GM12878 (cell line): ENCODE measurements at regions not wholly inside any gene's neighbourhood (a gene's known extent, or its start where the extent isn't known, plus 50 kb on each side); places are given as distances from the start of the nearest gene placed in this dataset.

Experiments used
- ATAC-seq: fragments of 200-7000 bp; cut with Tn5 transposase; 3 replicates; pipeline ENCODE4 v1.9.1; 2020; ENCODE audit warnings: mild to moderate bottlenecking, moderate library complexity
- BruUV-seq: library from RNA; stranded (reverse); fragments of 400-500 nt; replicated peaks from 2 replicates; lab custom pipeline; 2021; lab: Mats Ljungman, UMichigan
- CTCF ChIA-PET: fragments of 300-600 bp; sonication (Branson Sonifier 250); formaldehyde crosslinking; extraction: SDS; loops from one replicate; lab custom pipeline; 2021; ENCODE audit warnings: inconsistent platforms; lab: Yijun Ruan, JAX
- POLR2A ChIA-PET: fragments of 350-600 bp; formaldehyde crosslinking; extraction: SDS; loops from one replicate; lab custom pipeline; 2021; ENCODE audit warnings: inconsistent platforms; lab: Charles Lee
- RAD21 ChIA-PET: fragments of 300-600 bp; sonication (Branson Sonifier 250); formaldehyde crosslinking; loops from one replicate; lab custom pipeline; 2023; ENCODE audit warnings: antibody characterized with exemption; ENCODE audit not compliant: unreplicated experiment; lab: Charles Lee
- SMC1A ChIA-PET: fragments of 300-600 bp; sonication (Branson Sonifier 250); formaldehyde crosslinking; loops from one replicate; lab custom pipeline; 2023; ENCODE audit not compliant: unreplicated experiment, uncharacterized antibody; lab: Charles Lee
- DNase-seq: peaks from one replicate; pipeline ENCODE4 v3.0.0-alpha.2; 2011; ENCODE audit warnings: low read depth, low spot score
- FAIRE-seq: peaks from 3 replicates; lab custom pipeline; 2011; peaks lifted over from hg19 to GRCh38; lab: Jason Lieb, UNC
- H2AFZ ChIP-seq: 2 replicates; pipeline ENCODE4 v1.6.0; 2011; ENCODE audit warnings: low read depth, low read length, control low read depth; ENCODE audit not compliant: control insufficient read depth
- H3K27ac ChIP-seq: 2 replicates; pipeline ENCODE4 v1.5.1; 2011; ENCODE audit warnings: control low read depth; ENCODE audit not compliant: control insufficient read depth, insufficient read depth
- H3K27me3 ChIP-seq, 2 experiments: replicated peaks in 1 of 2; 2 replicates each; pipeline versions ENCODE4 v1.6.0 to v1.6.1; 2011; ENCODE audit warnings: low read length in 1 of 2; ENCODE audit not compliant: control insufficient read depth in 2 of 2, insufficient read depth in 2 of 2
- H3K36me3 ChIP-seq, 2 experiments: 2 replicates each; pipeline ENCODE4 v1.5.1; 2011; ENCODE audit warnings: low read length in 1 of 2; ENCODE audit not compliant: control insufficient read depth in 2 of 2, insufficient read depth in 2 of 2
- H3K4me1 ChIP-seq: 2 replicates; pipeline ENCODE4 v1.6.1; 2011; ENCODE audit warnings: mild to moderate bottlenecking, low read length, moderate library complexity, mixed read lengths; ENCODE audit not compliant: control insufficient read depth, insufficient read depth
- H3K4me2 ChIP-seq: 2 replicates; pipeline ENCODE4 v1.6.0; 2011; ENCODE audit warnings: control low read depth; ENCODE audit not compliant: control insufficient read depth, insufficient read depth
- H3K4me3 ChIP-seq: fragments of 200-600 bp; sonication (generic); 2 replicates; pipeline ENCODE4 v1.5.1; 2016
- H3K79me2 ChIP-seq: 2 replicates; pipeline ENCODE4 v1.6.0; 2011; ENCODE audit warnings: low read length; ENCODE audit not compliant: control insufficient read depth, insufficient read depth
- H3K9ac ChIP-seq: 2 replicates; pipeline ENCODE4 v1.8.0; 2011; ENCODE audit warnings: low read length, control low read depth, mixed read lengths; ENCODE audit not compliant: control insufficient read depth, insufficient read depth
- H3K9me3 ChIP-seq: replicated peaks from 3 replicates; pipeline ENCODE4 v1.5.1; 2011; ENCODE audit warnings: mild to moderate bottlenecking, low read length; ENCODE audit not compliant: control insufficient read depth, insufficient read depth
- H4K20me1 ChIP-seq: 2 replicates; pipeline ENCODE4 v1.6.0; 2011; ENCODE audit not compliant: control insufficient read depth, insufficient read depth
- BACH1 ChIP-seq: fragments of 450-650 bp; IDR thresholded peaks from 2 replicates; pipeline ENCODE4 v1.6.1; 2017; ENCODE audit warnings: mild to moderate bottlenecking, borderline replicate concordance
- BCL11A ChIP-seq: IDR thresholded peaks from 2 replicates; pipeline ENCODE4 v1.6.1; 2011; ENCODE audit warnings: low read depth, low read length
- EED ChIP-seq: sonication (generic); IDR thresholded peaks from 2 replicates; pipeline ENCODE4 v1.6.1; 2016; ENCODE audit warnings: antibody characterized with exemption, low read depth
- FOXM1 ChIP-seq: IDR thresholded peaks from 2 replicates; pipeline ENCODE4 v1.6.1; 2012; ENCODE audit warnings: low read depth, mild to moderate bottlenecking, inconsistent platforms, low read length, moderate library complexity
- GABPA ChIP-seq: IDR thresholded peaks from 2 replicates; pipeline ENCODE4 v1.6.1; 2014; ENCODE audit warnings: antibody characterized with exemption, low read depth, mild to moderate bottlenecking, inconsistent platforms
- IRF5 ChIP-seq: fragments of 450-650 bp; IDR thresholded peaks from 2 replicates; pipeline ENCODE4 v1.6.1; 2017; ENCODE audit warnings: borderline replicate concordance
- MLLT1 ChIP-seq: fragments of 450-650 bp; IDR thresholded peaks from 2 replicates; pipeline ENCODE4 v1.6.1; 2016; ENCODE audit warnings: mild to moderate bottlenecking
- MYB ChIP-seq: fragments of 150-350 bp; IDR thresholded peaks from 2 replicates; pipeline ENCODE4 v1.6.1; 2014; ENCODE audit warnings: mild to moderate bottlenecking, low read depth, low read length, borderline replicate concordance
- NFIC ChIP-seq: IDR thresholded peaks from 2 replicates; pipeline ENCODE4 v1.6.1; 2012; ENCODE audit warnings: low read depth, mild to moderate bottlenecking, inconsistent platforms, low read length, moderate library complexity
- NR2C1 ChIP-seq: fragments of 450-650 bp; IDR thresholded peaks from 2 replicates; pipeline ENCODE4 v1.6.1; 2017; ENCODE audit warnings: antibody characterized with exemption, mild to moderate bottlenecking, moderate library complexity
- PAX5 ChIP-seq: IDR thresholded peaks from 2 replicates; pipeline ENCODE4 v1.6.1; 2011; ENCODE audit warnings: low read depth, low read length, borderline replicate concordance
- POU2F2 ChIP-seq: IDR thresholded peaks from 3 replicates; pipeline ENCODE4 v1.6.1; 2011; ENCODE audit warnings: low read depth, mild to moderate bottlenecking, low read length, borderline replicate concordance
- RAD51 ChIP-seq: fragments of 450-650 bp; IDR thresholded peaks from 2 replicates; pipeline ENCODE4 v1.6.1; 2016; ENCODE audit warnings: moderate library complexity, mild to moderate bottlenecking, inconsistent platforms
- STAT1 ChIP-seq: fragments of 450-650 bp; conservative IDR thresholded peaks from 2 replicates; pipeline ENCODE4 v1.6.1; 2014; ENCODE audit warnings: antibody characterized with exemption, mild to moderate bottlenecking
- TCF3 ChIP-seq: IDR thresholded peaks from 2 replicates; pipeline ENCODE4 v1.6.1; 2012; ENCODE audit warnings: low read depth, mild to moderate bottlenecking, low read length, borderline replicate concordance; ENCODE audit not compliant: insufficient read depth
- YY1 ChIP-seq: IDR thresholded peaks from 2 replicates; pipeline ENCODE4 v1.6.1; 2011; ENCODE audit warnings: low read depth, mild to moderate bottlenecking, low read length
- ZBTB4 ChIP-seq: fragments of 450-650 bp; formaldehyde crosslinking; IDR thresholded peaks from 2 replicates; pipeline ENCODE4 v1.4.0; 2022; ENCODE audit warnings: mild to moderate bottlenecking, moderate library complexity
- ZNF274 ChIP-seq: IDR thresholded peaks from one replicate; pipeline ENCODE4 v1.8.0; 2011; ENCODE audit not compliant: insufficient read length, insufficient read depth
- ZNF622 ChIP-seq: fragments of 450-650 bp; IDR thresholded peaks from 2 replicates; pipeline ENCODE4 v1.6.1; 2017; ENCODE audit warnings: mild to moderate bottlenecking, inconsistent platforms
- in situ Hi-C: fragments of 300-500 bp; cut with MboI; formaldehyde crosslinking; loops from 9 replicates; pipeline ENCODE4 v1.14.3; 2018; ENCODE audit warnings: mixed read lengths
- intact Hi-C: fragments of 100-400 bp; cut with micrococcal nuclease; formaldehyde crosslinking; loops from one replicate; pipeline ENCODE4 v1.14.2; 2022; ENCODE audit not compliant: unreplicated experiment

GRCh38 chr4:164617426-164617825 lies 136.5 kb upstream of the SMIM31 start:
- intact Hi-C loops (no loop called here), in situ Hi-C loops (no loop called here)
- ATAC-seq (no peak), FAIRE-seq (no peak), DNase-seq (no peak)
- H3K36me3 ChIP-seq, result no peaks in the 10 kb centered on the region
- H3K9ac ChIP-seq, result no peak overlapping the region
- ChIA-PET RAD21 (no interaction called here), SMC1A (no interaction called here), CTCF (no interaction called here), POLR2A (no interaction called here)
- no peaks in the 10 kb centered on the region for H3K9me3 ChIP-seq
- H2AFZ ChIP-seq, result no peak overlapping the region
- TF ChIP-seq ZNF274 (no peak), MYB (no peak), NFIC (no peak), YY1 (no peak), STAT1 (no peak), BACH1 (no peak), RAD51 (no peak), FOXM1 (no peak), MLLT1 (no peak), IRF5 (no peak), ZBTB4 (CRISPR knock-in tag) (no peak), EED (no peak), PAX5 (no peak), TCF3 (no peak), NR2C1 (no peak), BCL11A (no peak), GABPA (no peak), POU2F2 (no peak), ZNF622 (no peak)
- H3K4me2 ChIP-seq, result no peak overlapping the region
- H3K4me3 ChIP-seq, result no peak overlapping the region
- no TSS peak for BruUV-seq
- H3K4me1 ChIP-seq, result no peaks in the 10 kb centered on the region
- no peaks in the 10 kb centered on the region for H4K20me1 ChIP-seq
- H3K27ac ChIP-seq, result no peak overlapping the region
- H3K27me3 ChIP-seq, result no peaks in the 10 kb centered on the region
- no peaks in the 10 kb centered on the region for H3K79me2 ChIP-seq
